B cell (primary cell): ENCODE measurements at regions not wholly inside any gene's neighbourhood (a gene's known extent, or its start where the extent isn't known, plus 50 kb on each side); places are given as distances from the start of the nearest gene placed in this dataset.

ENCODE experiments used
- ATAC-seq: fragments of 200-7000 bp; cut with Tn5 transposase; one replicate; pipeline ENCODE4 v1.10.0; 2021; ENCODE audit warnings: low read depth, mild to moderate bottlenecking, moderate number of reproducible peaks, moderate library complexity
- CTCF ChIA-PET: fragments of 350-600 bp; sonication (Branson Sonifier 250); formaldehyde crosslinking; loops from one replicate; lab custom pipeline; 2021; ENCODE audit warnings: antibody characterized with exemption, inconsistent platforms; lab: Charles Lee
- POLR2A ChIA-PET: fragments of 350-600 bp; sonication (Branson Sonifier 250); formaldehyde crosslinking; loops from one replicate; lab custom pipeline; 2021; ENCODE audit warnings: antibody characterized with exemption; lab: Charles Lee
- DNase-seq: peaks from one replicate; pipeline ENCODE4 v3.0.0; 2013
- H2AFZ ChIP-seq: 2 replicates; pipeline ENCODE4 v1.6.1; 2012; ENCODE audit warnings: mild to moderate bottlenecking, low read depth, low read length; ENCODE audit not compliant: insufficient read depth, poor library complexity, severe bottlenecking
- H3K27ac ChIP-seq, 2 donors: 1 replicate in 1 of 2; 2 replicates in 1 of 2; pipeline ENCODE4 v1.5.1; 2012 to 2013; ENCODE audit warnings: low read length in 2 of 2, mild to moderate bottlenecking in 2 of 2, moderate library complexity in 1 of 2
- H3K27me3 ChIP-seq, 4 experiments: fragments of 200-600 bp in 1 of 4; sonication (generic) in 1 of 4; replicated peaks in 1 of 4; 1 replicate in 2 of 4; 2 replicates in 2 of 4; pipeline versions ENCODE4 v1.6.1 to v1.7.0; 2013 to 2016; ENCODE audit warnings: low read length in 3 of 4, mild to moderate bottlenecking in 2 of 4, mixed read lengths in 1 of 4, moderate library complexity in 1 of 4; ENCODE audit not compliant: insufficient read depth in 4 of 4, control insufficient read depth in 3 of 4; ENCODE audit errors: control extremely low read depth in 1 of 4
- H3K36me3 ChIP-seq, 2 experiments: replicated peaks in 1 of 2; 1 replicate in 1 of 2; 2 replicates in 1 of 2; pipeline versions ENCODE4 v1.6.1 to v1.7.1; 2013; ENCODE audit warnings: low read length in 1 of 2; ENCODE audit not compliant: insufficient read depth in 2 of 2, control insufficient read depth in 1 of 2; ENCODE audit errors: control extremely low read depth in 1 of 2, extremely low read depth in 1 of 2
- H3K4me1 ChIP-seq, 2 donors: fragments of 200-600 bp in 1 of 2; sonication (generic) in 1 of 2; 1 replicate in 1 of 2; 2 replicates in 1 of 2; pipeline versions ENCODE4 v1.5.1 to v1.6.1; 2013 to 2017; ENCODE audit warnings: low read length in 2 of 2; ENCODE audit not compliant: control insufficient read depth in 2 of 2, insufficient read depth in 2 of 2
- H3K4me2 ChIP-seq: replicated peaks from 2 replicates; pipeline ENCODE3; 2012; ENCODE audit warnings: mild to moderate bottlenecking, low read depth, low read length; ENCODE audit not compliant: poor library complexity, severe bottlenecking
- H3K4me3 ChIP-seq, 5 experiments: fragments of 200-600 bp in 1 of 5; sonication (generic) in 1 of 5; 1 replicate in 3 of 5; 2 replicates in 2 of 5; pipeline versions ENCODE4 v1.5.1 to v1.7.0; 2011 to 2016; ENCODE audit warnings: low read length in 4 of 5, mild to moderate bottlenecking in 4 of 5, low read depth in 2 of 5, control low read depth in 1 of 5, moderate library complexity in 1 of 5; ENCODE audit not compliant: insufficient read depth in 1 of 5; ENCODE audit errors: control extremely low read depth in 1 of 5, extremely low read depth in 1 of 5
- H3K79me2 ChIP-seq: fragments of 200-600 bp; sonication (generic); one replicate; pipeline ENCODE4 v1.6.0; 2016; ENCODE audit warnings: low read length; ENCODE audit not compliant: control insufficient read depth, insufficient read depth
- H3K9ac ChIP-seq: fragments of 200-600 bp; sonication (generic); 2 replicates; pipeline ENCODE4 v1.6.1; 2017; ENCODE audit warnings: mild to moderate bottlenecking, low read length, moderate library complexity
- H3K9me3 ChIP-seq, 3 donors: one replicate each; pipeline versions ENCODE4 v1.6.1 to v1.7.1; 2013; ENCODE audit warnings: low read length in 2 of 3; ENCODE audit not compliant: control insufficient read depth in 2 of 3, insufficient read depth in 1 of 3; ENCODE audit errors: control extremely low read depth in 1 of 3
- H4K20me1 ChIP-seq: 2 replicates; pipeline ENCODE4 v1.6.0; 2012; ENCODE audit warnings: mild to moderate bottlenecking, low read length; ENCODE audit not compliant: insufficient read depth, control insufficient read depth, poor library complexity, severe bottlenecking
- H3K27ac Mint-ChIP-seq: one replicate; pipeline ENCODE4 v1.8.0; 2021; ENCODE audit warnings: mixed read lengths
- H3K27me3 Mint-ChIP-seq: one replicate; pipeline ENCODE4 v1.8.0; 2021; ENCODE audit warnings: mixed read lengths
- H3K4me1 Mint-ChIP-seq: one replicate; pipeline ENCODE4 v1.8.0; 2021; ENCODE audit warnings: mixed read lengths
- H3K4me3 Mint-ChIP-seq: one replicate; pipeline ENCODE4 v1.8.0; 2021; ENCODE audit warnings: mixed read lengths
- H3K9me3 Mint-ChIP-seq: one replicate; pipeline ENCODE4 v1.8.0; 2022; ENCODE audit warnings: mixed read lengths; ENCODE audit not compliant: insufficient read depth
- CTCF ChIP-seq: fragments of 200-600 bp; IDR thresholded peaks from one replicate; pipeline ENCODE4 v1.8.0; 2022; ENCODE audit warnings: antibody characterized with exemption, mild to moderate bottlenecking
- EZH2 ChIP-seq: IDR thresholded peaks from 2 replicates; pipeline ENCODE4 v1.6.1; 2012; ENCODE audit warnings: borderline replicate concordance, low read depth, mild to moderate bottlenecking, moderate library complexity, low read length; ENCODE audit not compliant: insufficient read depth, poor library complexity, severe bottlenecking
- WGBS: methylation state at CpG from one replicate; pipeline ENCODE4 v1.1.5; 2013; ENCODE audit warnings: missing lambda C conversion rate; ENCODE audit not compliant: insufficient coverage; 5-methylcytosine and 5-hydroxymethylcytosine counted together
- intact Hi-C: fragments of 100-400 bp; cut with micrococcal nuclease; formaldehyde crosslinking; loops from one replicate; pipeline ENCODE4 v1.10.0; 2022

- Mint-ChIP-seq H3K27me3 (peaks cover 3% of the 10 kb centered on the region), H3K4me1 (no peaks in the 10 kb centered on the region), H3K4me3 (no peak overlapping the region), H3K27ac (no peak overlapping the region), H3K9me3 (no peaks in the 10 kb centered on the region)
- no peak for DNase-seq
- Histone ChIP-seq H3K4me2 (no peak overlapping the region), H3K27ac (no peak overlapping the region), H3K9ac (no peak overlapping the region), H4K20me1 (no peaks in the 10 kb centered on the region), H3K4me3 (no peak overlapping the region), H3K4me1 (no peaks in the 10 kb centered on the region), H2AFZ (no peak overlapping the region), H3K79me2 (no peaks in the 10 kb centered on the region), H3K27me3 (no peaks in the 10 kb centered on the region), H3K9me3 (peaks cover 0 to 20% (median 0%) of the 10 kb centered on the region in 3 donors), H3K36me3 (no peaks in the 10 kb centered on the region)
- ChIA-PET CTCF (no interaction called here), POLR2A (no interaction called here)
- WGBS = 90% methylated on average over 8 of the region's 11 CpGs
- no peak for ATAC-seq
- intact Hi-C loops = no loop called here
- no peak for TF ChIP-seq EZH2
- TF ChIP-seq CTCF = no peak
Observed at GRCh38 chr5:2165615-2166305, 283.0 kb upstream of the IRX4 start.

GRCh38 chr5:2165203-2165602 is 282.5 kb upstream of the IRX4 start:
- no peak overlapping the region for H3K4me3 Mint-ChIP-seq
- Histone ChIP-seq H3K4me1 (no peaks in the 10 kb centered on the region), H3K4me3 (no peak overlapping the region), H3K79me2 (no peaks in the 10 kb centered on the region), H3K27ac (no peak overlapping the region), H3K27me3 (no peaks in the 10 kb centered on the region), H2AFZ (no peak overlapping the region), H3K9ac (no peak overlapping the region), H4K20me1 (no peaks in the 10 kb centered on the region), H3K36me3 (no peaks in the 10 kb centered on the region), H3K9me3 (peaks cover 0 to 16% (median 0%) of the 10 kb centered on the region in 3 donors), H3K4me2 (no peak overlapping the region)
- H3K4me1 Mint-ChIP-seq = no peaks in the 10 kb centered on the region
- ATAC-seq = no peak
- CTCF ChIA-PET = no interaction called here
- DNase-seq = no peak
- H3K27me3 Mint-ChIP-seq = peaks cover 3% of the 10 kb centered on the region
- 77% methylated on average over 15 of the region's 15 CpGs for WGBS
- no peak for TF ChIP-seq EZH2
- TF ChIP-seq CTCF = no peak
- POLR2A ChIA-PET = no interaction called here
- no peaks in the 10 kb centered on the region for H3K9me3 Mint-ChIP-seq
- intact Hi-C loops = no loop called here
- no peak overlapping the region for H3K27ac Mint-ChIP-seq
